ENCODE measurements at regions not wholly inside any gene's neighbourhood (a gene's known extent, or its start where the extent isn't known, plus 50 kb on each side); places are given as distances from the start of the nearest gene placed in this dataset.

DNA sequence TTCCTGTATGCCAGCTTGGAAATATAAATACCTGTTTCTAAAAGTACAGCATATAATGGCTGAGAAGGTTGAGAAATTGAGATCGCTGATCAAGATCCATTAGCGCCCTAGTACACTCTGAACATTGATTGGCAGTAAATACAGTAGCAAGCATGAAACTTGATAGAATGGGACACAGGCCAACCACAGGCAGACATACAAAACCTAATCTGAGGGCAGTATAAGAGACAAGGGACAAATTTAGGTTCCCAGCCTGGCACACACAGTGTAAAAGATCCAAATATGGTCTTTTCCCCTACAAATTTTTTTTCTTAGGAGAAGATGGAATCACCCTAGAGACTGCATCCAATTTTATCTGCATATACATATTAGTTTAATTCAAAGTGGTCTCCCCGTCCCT lies 126.5 kb upstream of the ARHGAP42 start:
- Histone ChIP-seq H3K79me2 (ENCODE audit: insufficient read depth, low read length) (no peaks in the 10 kb centered on the region), H3K9me2 (replicated peaks; ENCODE audit: low read depth, low read length) (no peaks in the 10 kb centered on the region), H3K36me3 (ENCODE audit: insufficient read depth, low read length) (no peaks in the 10 kb centered on the region), H3F3A (ENCODE audit: low read depth) (no peaks in the 10 kb centered on the region), H3K4me3 (ENCODE audit: low read length, poor library complexity, severe bottlenecking) (no peak overlapping the region), H3K4me1 (ENCODE audit: insufficient read depth, low read length, poor library complexity, severe bottlenecking) (no peaks in the 10 kb centered on the region), H2AFZ (ENCODE audit: low read length) (no peak overlapping the region), H3K9me3 (ENCODE audit: insufficient read depth, low read depth, low read length) (no peaks in the 10 kb centered on the region), H3K27me3 (ENCODE audit: insufficient read depth, low read length, poor library complexity, severe bottlenecking) (no peaks in the 10 kb centered on the region), H3K9ac (ENCODE audit: low read depth, low read length, poor library complexity, severe bottlenecking) (no peak overlapping the region), H4K20me1 (ENCODE audit: insufficient read depth, low read length, poor library complexity, severe bottlenecking) (no peaks in the 10 kb centered on the region), H3K4me2 (ENCODE audit: low read depth, low read length, poor library complexity, severe bottlenecking) (no peak overlapping the region)
- TF ChIP-seq, protein P1, sequence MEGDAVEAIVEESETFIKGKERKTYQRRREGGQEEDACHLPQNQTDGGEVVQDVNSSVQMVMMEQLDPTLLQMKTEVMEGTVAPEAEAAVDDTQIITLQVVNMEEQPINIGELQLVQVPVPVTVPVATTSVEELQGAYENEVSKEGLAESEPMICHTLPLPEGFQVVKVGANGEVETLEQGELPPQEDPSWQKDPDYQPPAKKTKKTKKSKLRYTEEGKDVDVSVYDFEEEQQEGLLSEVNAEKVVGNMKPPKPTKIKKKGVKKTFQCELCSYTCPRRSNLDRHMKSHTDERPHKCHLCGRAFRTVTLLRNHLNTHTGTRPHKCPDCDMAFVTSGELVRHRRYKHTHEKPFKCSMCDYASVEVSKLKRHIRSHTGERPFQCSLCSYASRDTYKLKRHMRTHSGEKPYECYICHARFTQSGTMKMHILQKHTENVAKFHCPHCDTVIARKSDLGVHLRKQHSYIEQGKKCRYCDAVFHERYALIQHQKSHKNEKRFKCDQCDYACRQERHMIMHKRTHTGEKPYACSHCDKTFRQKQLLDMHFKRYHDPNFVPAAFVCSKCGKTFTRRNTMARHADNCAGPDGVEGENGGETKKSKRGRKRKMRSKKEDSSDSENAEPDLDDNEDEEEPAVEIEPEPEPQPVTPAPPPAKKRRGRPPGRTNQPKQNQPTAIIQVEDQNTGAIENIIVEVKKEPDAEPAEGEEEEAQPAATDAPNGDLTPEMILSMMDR (conservative IDR thresholded peaks at IDR 0.05; ENCODE audit: low read length): no peak
- no peak for TF ChIP-seq EZH2phosphoT487 (IDR thresholded peaks at IDR 0.05; ENCODE audit: borderline replicate concordance)

DNA sequence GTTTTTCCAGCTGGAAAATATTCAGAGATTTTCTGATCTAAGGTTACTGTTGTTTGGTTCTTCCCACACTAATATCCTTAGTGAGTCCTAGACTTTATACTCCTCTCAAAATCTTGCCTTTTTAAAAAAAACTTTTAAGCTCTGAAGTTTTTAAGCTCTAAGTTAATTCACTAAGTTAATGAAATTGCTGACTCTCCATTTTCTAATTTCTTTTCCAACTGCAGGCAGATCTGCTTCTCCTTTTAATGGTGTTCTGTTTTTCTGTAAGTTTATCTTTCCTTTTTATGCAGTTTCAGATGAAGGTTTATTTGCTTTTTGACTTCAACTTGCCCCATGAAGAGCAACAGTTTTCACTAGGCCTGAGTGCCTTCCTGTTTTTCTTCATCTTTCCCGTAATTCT lies 125.8 kb upstream of the ARHGAP42 start:
- H3K79me2 ChIP-seq (ENCODE audit: insufficient read depth, low read length): no peaks in the 10 kb centered on the region
- TF ChIP-seq, protein P1 (conservative IDR thresholded peaks at IDR 0.05; ENCODE audit: low read length): no peak
- TF ChIP-seq EZH2phosphoT487 (IDR thresholded peaks at IDR 0.05; ENCODE audit: borderline replicate concordance): no peak
- no peaks in the 10 kb centered on the region for H3K36me3 ChIP-seq (ENCODE audit: insufficient read depth, low read length)
- no peaks in the 10 kb centered on the region for H3F3A ChIP-seq (ENCODE audit: low read depth)
- H4K20me1 ChIP-seq (ENCODE audit: insufficient read depth, low read length, poor library complexity, severe bottlenecking): no peaks in the 10 kb centered on the region
- H3K4me3 ChIP-seq (ENCODE audit: low read length, poor library complexity, severe bottlenecking): no peak overlapping the region
- no peaks in the 10 kb centered on the region for H3K9me3 ChIP-seq (ENCODE audit: insufficient read depth, low read depth, low read length)
- no peak overlapping the region for H3K9ac ChIP-seq (ENCODE audit: low read depth, low read length, poor library complexity, severe bottlenecking)
- no peak overlapping the region for H3K4me2 ChIP-seq (ENCODE audit: low read depth, low read length, poor library complexity, severe bottlenecking)
- no peak overlapping the region for H2AFZ ChIP-seq (ENCODE audit: low read length)
- H3K9me2 ChIP-seq (replicated peaks; ENCODE audit: low read depth, low read length): no peaks in the 10 kb centered on the region
- no peaks in the 10 kb centered on the region for H3K4me1 ChIP-seq (ENCODE audit: insufficient read depth, low read length, poor library complexity, severe bottlenecking)
- no peaks in the 10 kb centered on the region for H3K27me3 ChIP-seq (ENCODE audit: insufficient read depth, low read length, poor library complexity, severe bottlenecking)

DNA sequence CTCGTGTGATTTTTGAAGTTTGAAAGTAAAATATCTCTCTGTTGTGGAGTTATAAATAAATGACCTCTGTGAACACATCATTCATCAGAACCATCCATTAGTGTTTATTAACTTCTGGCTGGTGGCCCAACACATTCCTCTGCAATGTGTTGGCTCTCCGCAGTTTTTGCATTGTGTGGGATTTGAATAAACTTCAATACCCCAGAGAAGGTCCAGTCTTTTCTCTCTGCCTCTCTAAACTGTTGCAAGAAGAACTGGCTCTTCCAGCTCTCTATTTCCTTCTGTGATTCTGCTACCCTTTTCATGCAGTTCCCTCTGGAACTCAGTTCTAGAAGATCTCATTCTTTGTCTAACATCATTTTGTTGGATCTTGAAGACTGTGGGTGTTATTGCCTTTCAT lies 125.0 kb upstream of the ARHGAP42 start:
- Histone ChIP-seq H2AFZ (ENCODE audit: low read length) (no peak overlapping the region), H3K27me3 (ENCODE audit: insufficient read depth, low read length, poor library complexity, severe bottlenecking) (no peaks in the 10 kb centered on the region), H3K9ac (ENCODE audit: low read depth, low read length, poor library complexity, severe bottlenecking) (no peak overlapping the region), H3F3A (ENCODE audit: low read depth) (no peaks in the 10 kb centered on the region), H3K9me2 (replicated peaks; ENCODE audit: low read depth, low read length) (no peaks in the 10 kb centered on the region), H3K79me2 (ENCODE audit: insufficient read depth, low read length) (no peaks in the 10 kb centered on the region), H3K4me3 (ENCODE audit: low read length, poor library complexity, severe bottlenecking) (no peak overlapping the region), H3K4me2 (ENCODE audit: low read depth, low read length, poor library complexity, severe bottlenecking) (no peak overlapping the region), H4K20me1 (ENCODE audit: insufficient read depth, low read length, poor library complexity, severe bottlenecking) (no peaks in the 10 kb centered on the region), H3K4me1 (ENCODE audit: insufficient read depth, low read length, poor library complexity, severe bottlenecking) (no peaks in the 10 kb centered on the region), H3K9me3 (ENCODE audit: insufficient read depth, low read depth, low read length) (no peaks in the 10 kb centered on the region), H3K36me3 (ENCODE audit: insufficient read depth, low read length) (no peaks in the 10 kb centered on the region)
- no peak for TF ChIP-seq EZH2phosphoT487 (IDR thresholded peaks at IDR 0.05; ENCODE audit: borderline replicate concordance)
- TF ChIP-seq, protein P1 (conservative IDR thresholded peaks at IDR 0.05; ENCODE audit: low read length): no peak
